ENCODE measurements at regions not wholly inside any gene's neighbourhood (a gene's known extent, or its start where the extent isn't known, plus 50 kb on each side); places are given as distances from the start of the nearest gene placed in this dataset.
"Not testable (repeated sequence)": the region's sequence is repeated elsewhere in the genome, so short reads cannot be mapped to it uniquely, and the experiment has no call there.

DNA sequence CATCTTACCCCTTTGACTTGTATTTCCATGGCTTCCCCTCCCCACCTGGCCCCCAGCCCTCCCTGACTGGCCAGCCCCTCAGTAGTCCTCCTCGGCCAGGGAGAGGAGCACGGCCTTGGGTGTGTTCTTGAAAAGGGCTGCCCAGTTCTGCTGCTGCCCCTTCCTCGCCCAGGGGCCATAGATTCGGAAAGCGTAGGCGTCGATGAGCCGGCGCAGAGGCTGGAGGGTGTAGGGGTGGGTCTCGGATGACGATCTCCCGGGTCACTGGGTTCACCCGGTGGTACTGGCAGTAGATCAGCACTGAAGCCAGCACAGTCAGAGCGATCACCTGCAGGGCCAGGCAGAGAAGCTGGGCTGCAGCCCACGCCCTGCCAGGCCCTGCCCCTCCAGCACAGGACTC is 71.7 kb downstream of the ZNF479 start:
- intact Hi-C loops (cut with DNase I); ATAC-seq; H3K4me3 ChIP-seq (ENCODE audit: low read length); H3K4me1 ChIP-seq (ENCODE audit: control insufficient read depth, insufficient read depth, low read length); H3K9me3 ChIP-seq (ENCODE audit: control insufficient read depth, low read length); H3K27me3 ChIP-seq (ENCODE audit: control insufficient read depth, insufficient read depth); H3K27ac ChIP-seq (ENCODE audit: low read length): not testable (repeated sequence)
- peak in 2 of 3 donors; percentile 15 to 25 for DNase-seq
- 81% methylated on average over 14 of the region's 15 CpGs for WGBS

DNA sequence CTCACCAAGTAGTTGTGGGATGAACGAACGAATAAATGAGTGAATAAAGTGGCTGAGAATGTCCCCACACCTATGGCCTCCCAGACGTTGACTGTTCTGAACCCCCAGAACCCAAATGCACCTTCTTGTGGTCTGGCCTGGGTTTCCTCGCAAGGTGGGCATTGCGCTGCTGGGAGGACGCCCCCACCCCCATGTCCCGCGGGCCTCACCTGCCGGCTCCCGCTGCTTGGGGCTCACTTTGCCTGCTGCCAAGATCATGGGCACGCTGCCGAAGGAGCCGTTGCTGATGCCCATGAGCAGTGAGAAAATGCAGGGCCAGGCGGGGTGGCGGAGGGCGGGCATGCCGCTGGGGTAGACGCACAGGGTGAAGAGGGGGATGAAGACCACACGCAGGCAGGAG is 115.9 kb downstream of the ZNF479 start:
- H3K9me3 ChIP-seq (ENCODE audit: control insufficient read depth, low read length); ATAC-seq; H3K27me3 ChIP-seq (ENCODE audit: control insufficient read depth, insufficient read depth); DNase-seq; intact Hi-C loops (cut with DNase I); H3K27ac ChIP-seq (ENCODE audit: low read length); H3K4me3 ChIP-seq (ENCODE audit: low read length); H3K4me1 ChIP-seq (ENCODE audit: control insufficient read depth, insufficient read depth, low read length): not testable (repeated sequence)
- 94% methylated on average over 10 of the region's 19 CpGs for WGBS

DNA sequence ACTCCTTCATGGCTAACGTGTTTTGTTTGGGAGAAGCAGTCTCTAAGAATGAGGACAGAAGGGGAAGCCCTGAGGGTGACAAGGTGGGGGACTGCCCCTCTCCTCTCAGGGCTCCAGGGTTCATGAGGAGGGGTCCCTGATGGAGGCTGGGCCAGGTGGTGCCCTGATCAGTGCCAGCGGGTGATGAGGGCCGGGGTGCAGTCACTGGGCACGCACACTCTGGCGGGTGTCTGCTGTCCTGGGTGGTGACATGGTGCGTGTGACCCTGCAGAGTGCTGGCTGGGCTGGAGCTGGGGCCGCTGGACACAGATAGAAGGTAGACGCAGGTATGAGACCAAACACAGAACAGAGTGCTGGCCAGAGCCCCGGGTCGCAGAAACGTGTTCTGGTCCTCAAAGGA is 118.5 kb downstream of the ZNF479 start:
- intact Hi-C loops (cut with DNase I), result not testable (repeated sequence)
- WGBS, result 95% methylated on average over 7 of the region's 11 CpGs
- ATAC-seq, result peak in 1 of 2 donors; percentile 39

DNA sequence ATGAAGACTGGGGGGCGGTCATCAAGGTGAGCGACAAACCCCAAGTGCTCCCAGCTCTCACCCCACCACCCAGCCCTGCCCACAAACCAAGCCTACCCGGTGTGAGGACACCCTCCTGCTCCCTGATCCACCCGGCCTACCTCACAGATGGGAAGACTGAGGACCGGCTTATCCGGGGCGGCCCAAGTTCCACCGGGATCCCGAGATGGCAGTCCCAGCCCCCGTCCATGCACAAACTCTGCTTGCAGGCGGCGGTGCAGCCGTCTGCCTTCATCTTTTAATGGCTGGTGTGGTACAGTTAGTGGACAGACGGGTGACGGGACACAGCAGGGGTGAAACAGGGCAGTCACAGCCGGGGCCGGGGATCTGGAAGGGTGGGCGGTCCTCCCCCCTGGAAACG is 119.3 kb downstream of the ZNF479 start:
- H3K9me3 ChIP-seq (ENCODE audit: control insufficient read depth, low read length); ATAC-seq; H3K4me3 ChIP-seq (ENCODE audit: low read length); H3K27ac ChIP-seq (ENCODE audit: low read length); H3K27me3 ChIP-seq (ENCODE audit: control insufficient read depth, insufficient read depth); intact Hi-C loops (cut with DNase I); H3K4me1 ChIP-seq (ENCODE audit: control insufficient read depth, insufficient read depth, low read length): not testable (repeated sequence)
- DNase-seq, result peak in 1 of 3 donors; percentile 45
- WGBS, result 85% methylated on average over 15 of the region's 19 CpGs

More for the DNA sequence above, 118.5 kb downstream of the ZNF479 start:
- not testable (repeated sequence) for H3K27ac ChIP-seq (ENCODE audit: low read length); H3K4me1 ChIP-seq (ENCODE audit: control insufficient read depth, insufficient read depth, low read length); H3K4me3 ChIP-seq (ENCODE audit: low read length); H3K27me3 ChIP-seq (ENCODE audit: control insufficient read depth, insufficient read depth); H3K9me3 ChIP-seq (ENCODE audit: control insufficient read depth, low read length)
- DNase-seq, result peak in 1 of 3 donors; percentile 20

DNA sequence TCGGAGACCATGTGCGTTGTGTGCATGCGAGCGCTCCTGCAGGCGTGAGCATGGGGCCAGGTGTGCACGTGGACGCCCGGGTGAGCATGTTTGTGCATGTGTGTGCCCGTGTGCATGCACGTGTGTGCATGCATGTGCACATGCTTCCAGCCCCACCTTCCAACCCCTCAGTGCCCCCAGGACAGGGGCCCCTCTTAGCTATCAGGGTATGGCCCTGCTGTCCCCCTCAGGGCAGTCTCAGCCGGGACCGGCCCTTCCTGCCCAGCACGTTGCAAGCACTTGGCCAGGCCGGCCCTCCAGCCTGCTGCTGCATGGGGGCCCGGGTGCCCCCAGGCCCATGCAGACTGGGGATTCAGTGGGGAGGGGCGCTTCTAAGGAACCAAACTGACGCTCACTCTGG is 123.0 kb downstream of the ZNF479 start:
- H3K27me3 ChIP-seq (ENCODE audit: control insufficient read depth, insufficient read depth); H3K27ac ChIP-seq (ENCODE audit: low read length); intact Hi-C loops (cut with DNase I); H3K9me3 ChIP-seq (ENCODE audit: control insufficient read depth, low read length); H3K4me3 ChIP-seq (ENCODE audit: low read length); H3K4me1 ChIP-seq (ENCODE audit: control insufficient read depth, insufficient read depth, low read length): not testable (repeated sequence)
- DNase-seq, result peak in 2 of 3 donors; percentile 16 to 58
- WGBS, result 93% methylated on average over 10 of the region's 17 CpGs
- ATAC-seq, result peak in 1 of 2 donors; percentile 22

DNA sequence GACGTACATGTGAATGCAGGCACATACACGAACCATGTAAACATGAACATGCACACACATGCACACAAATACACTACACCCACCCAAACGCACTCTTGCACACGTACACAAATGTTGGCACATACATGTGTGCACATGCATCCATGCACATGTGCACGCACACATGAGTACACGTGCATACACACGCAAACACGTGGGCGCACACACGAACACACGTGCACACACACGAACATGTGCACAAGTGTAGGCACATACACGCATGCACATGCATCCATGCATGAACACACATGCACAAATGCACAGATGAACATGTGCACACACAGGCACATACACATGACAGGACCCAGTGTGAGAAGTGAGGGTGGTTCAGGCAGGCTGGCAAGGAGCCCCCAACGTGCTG is 126.3 kb downstream of the ZNF479 start:
- ATAC-seq; H3K4me1 ChIP-seq (ENCODE audit: control insufficient read depth, insufficient read depth, low read length); H3K4me3 ChIP-seq (ENCODE audit: low read length); H3K27ac ChIP-seq (ENCODE audit: low read length); H3K27me3 ChIP-seq (ENCODE audit: control insufficient read depth, insufficient read depth); intact Hi-C loops (cut with DNase I); DNase-seq; H3K9me3 ChIP-seq (ENCODE audit: control insufficient read depth, low read length): not testable (repeated sequence)
- 47% methylated on average over 10 of the region's 14 CpGs for WGBS

DNA sequence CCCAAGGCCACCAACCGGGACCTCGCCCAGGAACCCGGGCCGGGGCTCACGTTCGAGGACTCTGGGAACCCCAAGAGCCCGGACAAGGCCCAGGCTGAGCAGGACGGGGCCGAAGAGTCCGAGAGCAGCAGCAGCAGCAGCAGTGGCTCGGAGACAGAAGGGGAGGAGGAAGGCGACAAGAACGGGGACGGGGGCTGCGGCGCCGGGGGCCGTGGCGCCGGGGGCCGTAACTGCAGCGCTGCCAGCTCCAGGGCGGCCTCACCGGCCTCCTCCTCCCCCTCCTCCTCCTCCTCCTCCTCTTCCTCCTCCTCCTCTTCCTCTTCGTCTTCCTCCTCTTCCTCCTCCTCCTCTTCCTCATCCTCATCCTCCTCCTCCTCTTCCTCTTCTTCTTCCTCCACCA is 128.4 kb downstream of the ZNF479 start:
- H3K27me3 ChIP-seq (ENCODE audit: control insufficient read depth, insufficient read depth); H3K27ac ChIP-seq (ENCODE audit: low read length); H3K4me3 ChIP-seq (ENCODE audit: low read length); intact Hi-C loops (cut with DNase I); H3K9me3 ChIP-seq (ENCODE audit: control insufficient read depth, low read length); H3K4me1 ChIP-seq (ENCODE audit: control insufficient read depth, insufficient read depth, low read length); ATAC-seq: not testable (repeated sequence)
- 82% methylated on average over 13 of the region's 25 CpGs for WGBS
- peak in 1 of 3 donors; percentile 13 for DNase-seq

DNA sequence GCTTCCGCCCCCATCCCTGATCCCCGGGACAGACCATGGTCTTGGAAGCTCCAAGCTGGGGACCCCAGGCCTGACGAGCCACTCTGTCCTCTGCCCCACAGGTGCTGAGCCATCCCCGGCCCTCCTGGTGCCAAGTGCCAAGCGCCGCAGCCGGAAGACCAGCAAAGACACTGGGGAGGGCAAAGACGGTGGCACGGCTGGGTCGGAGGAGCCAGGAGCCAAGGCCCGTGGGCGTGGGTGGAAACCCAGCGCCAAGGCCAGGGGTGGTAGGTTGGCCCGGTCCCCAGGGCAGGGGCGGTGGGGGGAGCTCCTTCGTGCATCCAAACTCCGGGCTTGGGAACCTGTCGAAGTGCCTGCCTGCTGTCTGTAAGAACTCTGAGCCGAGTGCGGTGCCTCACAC is 130.3 kb downstream of the ZNF479 start:
- H3K4me1 ChIP-seq (ENCODE audit: control insufficient read depth, insufficient read depth, low read length); intact Hi-C loops (cut with DNase I): not testable (repeated sequence)
- DNase-seq, result peak in 2 of 3 donors; percentile 16 to 37

DNA sequence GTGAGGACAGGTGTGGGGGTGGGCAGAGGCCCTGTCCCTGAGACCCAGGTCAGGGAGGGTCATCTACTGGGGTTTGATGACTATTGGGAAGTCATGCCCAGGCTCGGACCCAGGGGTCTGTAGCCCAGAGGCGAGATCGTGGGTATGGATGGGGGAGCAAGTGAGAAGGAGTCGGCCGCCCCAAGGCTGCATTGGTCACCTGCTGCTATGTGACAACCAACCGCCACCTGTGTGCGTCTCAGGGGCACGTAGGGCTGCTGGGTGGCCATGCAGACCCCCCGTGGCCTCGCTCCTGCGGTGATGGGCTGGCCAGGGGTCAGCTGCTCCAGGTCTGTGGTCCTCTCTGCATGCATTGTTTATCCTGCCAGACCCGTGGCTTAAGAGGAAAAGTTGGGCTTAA is 138.5 kb downstream of the ZNF479 start:
- H3K4me1 ChIP-seq (ENCODE audit: control insufficient read depth, insufficient read depth, low read length); intact Hi-C loops (cut with DNase I); H3K27ac ChIP-seq (ENCODE audit: low read length); H3K4me3 ChIP-seq (ENCODE audit: low read length); ATAC-seq; H3K27me3 ChIP-seq (ENCODE audit: control insufficient read depth, insufficient read depth); DNase-seq; H3K9me3 ChIP-seq (ENCODE audit: control insufficient read depth, low read length): not testable (repeated sequence)
- WGBS, result 86% methylated on average over 12 of the region's 12 CpGs

More for the DNA sequence above, 130.3 kb downstream of the ZNF479 start:
- 91% methylated on average over 15 of the region's 20 CpGs for WGBS
- ATAC-seq; H3K27me3 ChIP-seq (ENCODE audit: control insufficient read depth, insufficient read depth); H3K9me3 ChIP-seq (ENCODE audit: control insufficient read depth, low read length); H3K4me3 ChIP-seq (ENCODE audit: low read length); H3K27ac ChIP-seq (ENCODE audit: low read length): not testable (repeated sequence)

DNA sequence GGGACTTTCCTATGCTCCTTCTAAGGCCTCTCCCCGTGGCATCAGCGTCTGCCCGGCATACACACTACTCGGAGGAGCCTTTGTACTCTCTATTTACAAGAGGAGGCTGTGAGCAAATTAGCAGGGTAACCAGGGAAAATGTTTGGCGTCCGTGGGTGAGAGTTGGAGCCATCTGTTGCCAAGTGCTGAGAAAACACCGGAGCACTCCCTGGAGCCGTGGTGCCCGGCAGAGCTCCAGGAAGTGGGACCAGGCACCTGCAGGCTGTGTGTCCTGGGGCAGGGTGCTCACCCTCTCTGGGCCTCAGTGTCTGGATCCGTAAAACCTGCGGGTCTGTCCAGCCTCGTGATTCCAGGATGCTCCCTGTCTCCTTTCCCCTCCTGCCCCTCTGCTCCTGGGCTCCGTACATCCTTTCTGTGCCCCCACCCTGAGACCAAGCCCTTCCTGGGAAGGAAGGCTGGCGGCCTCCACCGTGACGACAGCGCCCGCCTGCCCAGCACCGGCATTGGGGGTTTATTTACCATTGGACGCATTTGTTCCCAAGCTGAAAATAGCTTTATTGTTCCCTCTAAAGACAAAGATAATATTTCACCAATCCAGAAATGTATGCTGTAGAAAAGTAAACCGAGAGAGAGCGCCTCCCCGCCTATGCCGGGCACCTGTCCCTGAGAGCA is 174.4 kb downstream of the ZNF479 start:
- intact Hi-C loops (cut with DNase I); H3K27ac ChIP-seq (ENCODE audit: low read length); ATAC-seq; H3K4me1 ChIP-seq (ENCODE audit: control insufficient read depth, insufficient read depth, low read length); H3K27me3 ChIP-seq (ENCODE audit: control insufficient read depth, insufficient read depth); H3K4me3 ChIP-seq (ENCODE audit: low read length); H3K9me3 ChIP-seq (ENCODE audit: control insufficient read depth, low read length): not testable (repeated sequence)
- DNase-seq, result peak in 1 of 3 donors; percentile 9
- WGBS, result 91% methylated on average over 13 of the region's 24 CpGs

DNA sequence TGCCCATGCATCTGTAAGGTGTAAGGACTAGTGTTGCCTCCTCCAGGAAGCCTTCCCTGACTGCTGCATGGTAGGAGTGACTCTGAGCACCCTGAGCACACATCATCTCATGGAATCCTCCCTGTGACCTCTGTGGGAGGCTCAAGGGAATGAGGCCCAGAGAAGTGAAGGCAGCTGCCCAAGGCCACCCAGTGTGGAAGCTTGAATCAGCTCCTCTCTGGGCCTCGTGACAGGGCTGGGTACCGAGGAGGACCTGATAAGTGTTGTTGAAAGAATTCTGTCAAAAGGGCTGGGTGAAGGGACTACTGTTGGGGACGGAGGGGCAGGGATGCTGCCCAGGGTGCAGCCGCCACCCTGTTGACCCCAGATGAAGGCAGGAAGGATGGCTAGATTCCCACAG is 175.2 kb downstream of the ZNF479 start:
- peak in 1 of 2 donors; percentile 50 for ATAC-seq
- H3K27ac ChIP-seq (ENCODE audit: low read length); H3K4me3 ChIP-seq (ENCODE audit: low read length); H3K9me3 ChIP-seq (ENCODE audit: control insufficient read depth, low read length); DNase-seq; H3K27me3 ChIP-seq (ENCODE audit: control insufficient read depth, insufficient read depth); H3K4me1 ChIP-seq (ENCODE audit: control insufficient read depth, insufficient read depth, low read length); intact Hi-C loops (cut with DNase I): not testable (repeated sequence)
- WGBS, result 83% methylated on average over 3 of the region's 4 CpGs
